MM.1S (cell line): ENCODE measurements at regions not wholly inside any gene's neighbourhood (a gene's known extent, or its start where the extent isn't known, plus 50 kb on each side); places are given as distances from the start of the nearest gene placed in this dataset.
"Not testable (repeated sequence)": the region's sequence is repeated elsewhere in the genome, so short reads cannot be mapped to it uniquely, and the experiment has no call there.

Experiments used
- DNase-seq: peaks from one replicate; pipeline ENCODE4 v3.0.0-alpha.2; 2015
- H2AFZ ChIP-seq: fragments of 300-600 bp; sonication (generic); 2 replicates; pipeline ENCODE4 v1.6.0; 2016; ENCODE audit warnings: antibody characterized with exemption, low read length
- H3F3A ChIP-seq: fragments of 300-600 bp; sonication (generic); 2 replicates; pipeline ENCODE4 v1.6.1; 2016; ENCODE audit warnings: mild to moderate bottlenecking, antibody characterized with exemption, low read length, moderate library complexity, mixed read lengths; ENCODE audit not compliant: insufficient read depth
- H3K27ac ChIP-seq: fragments of 300-600 bp; sonication (generic); 2 replicates; pipeline ENCODE4 v1.5.1; 2016; ENCODE audit warnings: mild to moderate bottlenecking, low read length
- H3K27me3 ChIP-seq: fragments of 300-600 bp; sonication (generic); replicated peaks from 2 replicates; pipeline ENCODE4 v1.6.0; 2016; ENCODE audit warnings: low read length; ENCODE audit not compliant: insufficient read depth
- H3K36me3 ChIP-seq: fragments of 300-600 bp; sonication (generic); replicated peaks from 2 replicates; pipeline ENCODE4 v1.6.1; 2016; ENCODE audit warnings: mild to moderate bottlenecking, low read length, mixed read lengths; ENCODE audit not compliant: insufficient read depth
- H3K4me1 ChIP-seq: fragments of 300-600 bp; sonication (generic); 2 replicates; pipeline ENCODE4 v1.6.1; 2016; ENCODE audit warnings: low read length, mixed read lengths
- H3K4me2 ChIP-seq: fragments of 300-600 bp; sonication (generic); 2 replicates; pipeline ENCODE4 v1.6.0; 2016; ENCODE audit warnings: low read depth, low read length
- H3K4me3 ChIP-seq: fragments of 300-600 bp; sonication (generic); 2 replicates; pipeline ENCODE4 v1.5.1; 2016; ENCODE audit warnings: low read length, mixed read lengths
- H3K79me2 ChIP-seq: fragments of 300-600 bp; sonication (generic); 2 replicates; pipeline ENCODE4 v1.6.1; 2016; ENCODE audit warnings: mixed run types, low read length, mixed read lengths
- H3K9ac ChIP-seq: fragments of 300-600 bp; sonication (generic); 2 replicates; pipeline ENCODE4 v1.6.1; 2016; ENCODE audit warnings: low read length, mixed read lengths
- H3K9me2 ChIP-seq: fragments of 300-600 bp; sonication (generic); replicated peaks from 2 replicates; pipeline ENCODE4 v1.6.1; 2016; ENCODE audit warnings: mild to moderate bottlenecking, low read length, mixed read lengths; ENCODE audit not compliant: insufficient read depth
- H3K9me3 ChIP-seq: fragments of 300-600 bp; sonication (generic); replicated peaks from 2 replicates; pipeline ENCODE4 v1.6.1; 2016; ENCODE audit warnings: mild to moderate bottlenecking, low read length, mixed read lengths; ENCODE audit not compliant: insufficient read depth
- H4K20me1 ChIP-seq: fragments of 300-600 bp; sonication (generic); 2 replicates; pipeline ENCODE4 v1.6.1; 2016; ENCODE audit warnings: mild to moderate bottlenecking, low read length, moderate library complexity, mixed read lengths; ENCODE audit not compliant: insufficient read depth
- CTCF ChIP-seq: fragments of 300-600 bp; sonication (generic); IDR thresholded peaks from 2 replicates; pipeline ENCODE4 v1.5.1; 2016; ENCODE audit warnings: antibody characterized with exemption, low read length, mixed read lengths
- EZH2 ChIP-seq: fragments of 300-600 bp; sonication (generic); optimal IDR thresholded peaks from 2 replicates; pipeline ENCODE3; 2017; ENCODE audit warnings: low read depth, mild to moderate bottlenecking, antibody characterized with exemption, low read length, mixed read lengths
- EZH2phosphoT487 ChIP-seq: fragments of 300-600 bp; sonication (generic); IDR thresholded peaks from 2 replicates; pipeline ENCODE4 v1.6.1; 2018; ENCODE audit warnings: antibody characterized with exemption, low read length

- DNase-seq, result no peak
- H3K4me1 ChIP-seq, result no peaks in the 10 kb centered on the region
- H3K27me3 ChIP-seq, result no peaks in the 10 kb centered on the region
- H3K27ac ChIP-seq, result no peak overlapping the region
- TF ChIP-seq EZH2phosphoT487 (no peak), EZH2 (no peak), CTCF (no peak)
- H3K79me2 ChIP-seq, result no peaks in the 10 kb centered on the region
- no peaks in the 10 kb centered on the region; the same call in 1 of the 2 replicates for H3K36me3 ChIP-seq
- no peak overlapping the region for H3K4me2 ChIP-seq
- H4K20me1 ChIP-seq, result no peaks in the 10 kb centered on the region
- H2AFZ ChIP-seq, result no peak overlapping the region
- no peaks in the 10 kb centered on the region for H3K9me3 ChIP-seq
- no peaks in the 10 kb centered on the region for H3K9me2 ChIP-seq
- H3K4me3 ChIP-seq, result no peak overlapping the region
- no peaks in the 10 kb centered on the region for H3F3A ChIP-seq
- no peak overlapping the region for H3K9ac ChIP-seq
Observed at GRCh38 chr10:117775526-117775925, 233.0 kb downstream of the EMX2 start.

- not testable (repeated sequence) for H3K9me3 ChIP-seq, H3K4me3 ChIP-seq, H3K36me3 ChIP-seq, H3K9me2 ChIP-seq, H3K4me1 ChIP-seq, H3K79me2 ChIP-seq, H2AFZ ChIP-seq, H3K9ac ChIP-seq, H3K27ac ChIP-seq, H3K27me3 ChIP-seq, H4K20me1 ChIP-seq, H3K4me2 ChIP-seq, DNase-seq, H3F3A ChIP-seq
Observed at GRCh38 chr10:117777222-117777621, 234.7 kb downstream of the EMX2 start.

- Histone ChIP-seq H3K79me2 (no peaks in the 10 kb centered on the region), H3K4me2 (no peak overlapping the region), H2AFZ (no peak overlapping the region), H3K27ac (no peak overlapping the region), H3K9me2 (no peaks in the 10 kb centered on the region), H3F3A (no peaks in the 10 kb centered on the region), H3K9me3 (no peaks in the 10 kb centered on the region), H3K9ac (no peak overlapping the region), H3K4me1 (no peaks in the 10 kb centered on the region), H4K20me1 (no peaks in the 10 kb centered on the region), H3K27me3 (no peaks in the 10 kb centered on the region), H3K4me3 (no peak overlapping the region), H3K36me3 (no peaks in the 10 kb centered on the region; the same call in 1 of the 2 replicates)
- TF ChIP-seq CTCF (no peak), EZH2phosphoT487 (no peak), EZH2 (no peak)
- no peak for DNase-seq
Observed at GRCh38 chr10:117778241-117778640, 235.7 kb downstream of the EMX2 start.

GRCh38 chr10:117780411-117780810, 237.9 kb downstream of the EMX2 start:
- Histone ChIP-seq H3K36me3 (no peaks in the 10 kb centered on the region; the same call in 1 of the 2 replicates), H3K4me1 (no peaks in the 10 kb centered on the region), H3K27me3 (no peaks in the 10 kb centered on the region), H3K9me2 (no peaks in the 10 kb centered on the region), H4K20me1 (no peaks in the 10 kb centered on the region), H3K4me2 (no peak overlapping the region), H3K79me2 (no peaks in the 10 kb centered on the region), H3K9ac (no peak overlapping the region), H3K4me3 (no peak overlapping the region), H3K27ac (no peak overlapping the region), H3F3A (no peaks in the 10 kb centered on the region), H2AFZ (no peak overlapping the region), H3K9me3 (no peaks in the 10 kb centered on the region)
- no peak for DNase-seq
- TF ChIP-seq EZH2 (no peak), CTCF (no peak), EZH2phosphoT487 (no peak)
